K562 (cell line): ENCODE measurements at regions not wholly inside any gene's neighbourhood (a gene's known extent, or its start where the extent isn't known, plus 50 kb on each side); places are given as distances from the start of the nearest gene placed in this dataset.

ENCODE experiments used
- ATAC-seq: fragments of 200-7000 bp; cut with Tn5 transposase; 3 replicates; pipeline ENCODE4 v1.9.1; 2020; ENCODE audit warnings: moderate library complexity
- BruUV-seq: library from RNA; stranded (reverse); fragments of 400-500 nt; replicated peaks from 2 replicates; lab custom pipeline; 2021; lab: Mats Ljungman, UMichigan
- CTCF ChIA-PET: fragments of 300-600 bp; formaldehyde crosslinking; extraction: SDS; loops from one replicate; lab custom pipeline; 2021; ENCODE audit warnings: low intra/inter-chr PET ratio; lab: Yijun Ruan, JAX
- POLR2A ChIA-PET: fragments of 300-600, 350-650 bp; sonication (Branson Sonifier 250); formaldehyde crosslinking; extraction: SDS; loops from one replicate; lab custom pipeline; 2021; ENCODE audit warnings: antibody characterized with exemption, inconsistent platforms; lab: Yijun Ruan, JAX
- DNase-seq, 4 experiments: peaks; one replicate each; pipeline versions ENCODE4 v3.0.0 to v3.0.0-alpha.2; 2011 to 2018; ENCODE audit warnings: low spot score in 3 of 4, mixed read lengths in 3 of 4; ENCODE audit errors: extremely low read depth in 1 of 4
- FAIRE-seq: peaks from 2 replicates; lab custom pipeline; 2011; peaks lifted over from hg19 to GRCh38; lab: Jason Lieb, UNC
- H2AFZ ChIP-seq: 2 replicates; pipeline ENCODE4 v1.6.0; 2011; ENCODE audit warnings: low read depth, low read length, control low read depth, inconsistent platforms
- H3K27ac ChIP-seq: fragments of 200-600 bp; 3 replicates; pipeline ENCODE4 v1.8.0; 2011; ENCODE audit warnings: low read depth, mild to moderate bottlenecking, control low read depth, inconsistent platforms, low read length, moderate library complexity, mixed read lengths; ENCODE audit errors: extremely low read depth
- H3K27me3 ChIP-seq, 2 experiments: fragments of 300-600 bp in 1 of 2; 2 replicates in 1 of 2; 3 replicates in 1 of 2; pipeline versions ENCODE4 v1.6.0 to v1.8.0; 2011; ENCODE audit warnings: inconsistent platforms in 2 of 2, low read length in 2 of 2, mild to moderate bottlenecking in 1 of 2, mixed read lengths in 1 of 2, moderate library complexity in 1 of 2; ENCODE audit not compliant: control insufficient read depth in 2 of 2, insufficient read depth in 2 of 2
- H3K36me3 ChIP-seq: fragments of 300-600 bp; 3 replicates; pipeline ENCODE4 v1.8.0; 2011; ENCODE audit warnings: mild to moderate bottlenecking, low read length, inconsistent platforms; ENCODE audit not compliant: control insufficient read depth, insufficient read depth
- H3K4me1 ChIP-seq, 2 experiments: fragments of 200-600 bp in 1 of 2; replicated peaks in 1 of 2; 2 replicates in 1 of 2; 3 replicates in 1 of 2; pipeline versions ENCODE4 v1.5.1 to v1.8.0; 2011; ENCODE audit warnings: inconsistent platforms in 2 of 2, low read length in 2 of 2, mild to moderate bottlenecking in 1 of 2, mixed read lengths in 1 of 2, moderate library complexity in 1 of 2; ENCODE audit not compliant: control insufficient read depth in 2 of 2, insufficient read depth in 2 of 2
- H3K4me2 ChIP-seq: 2 replicates; pipeline ENCODE4 v1.6.1; 2011; ENCODE audit warnings: low read length, control low read depth, inconsistent platforms, mixed read lengths; ENCODE audit not compliant: insufficient read depth
- H3K4me3 ChIP-seq: fragments of 200-600 bp; sonication (generic), shearing (Covaris generic); 2 replicates; pipeline ENCODE4 v1.5.1; 2016; ENCODE audit warnings: control low read depth, inconsistent platforms
- H3K79me2 ChIP-seq: fragments of 200-600 bp; 3 replicates; pipeline ENCODE4 v1.8.0; 2011; ENCODE audit warnings: low read length, inconsistent platforms; ENCODE audit not compliant: control insufficient read depth, insufficient read depth
- H3K9ac ChIP-seq, 2 experiments: 2 replicates each; pipeline versions ENCODE4 v1.6.0 to v1.6.1; 2011; ENCODE audit warnings: low read depth in 2 of 2, low read length in 2 of 2, control low read depth in 1 of 2, inconsistent platforms in 1 of 2, mild to moderate bottlenecking in 1 of 2, mixed read lengths in 1 of 2; ENCODE audit not compliant: insufficient read depth in 1 of 2
- H3K9me1 ChIP-seq: one replicate; pipeline ENCODE4 v1.6.0; 2011; ENCODE audit warnings: inconsistent platforms, mild to moderate bottlenecking, low read length, moderate library complexity; ENCODE audit not compliant: control insufficient read depth, insufficient read depth
- H3K9me3 ChIP-seq: replicated peaks from 2 replicates; pipeline ENCODE4 v1.5.1; 2011; ENCODE audit warnings: low read depth, low read length, inconsistent platforms; ENCODE audit not compliant: control insufficient read depth, insufficient read depth
- H4K20me1 ChIP-seq: replicated peaks from 2 replicates; pipeline ENCODE4 v1.6.1; 2011; ENCODE audit warnings: low read length, inconsistent platforms, mixed read lengths; ENCODE audit not compliant: control insufficient read depth, insufficient read depth
- BCL6 ChIP-seq: fragments of 250-450 bp; sonication (Bioruptor Pico); IDR thresholded peaks from 2 replicates; pipeline ENCODE4 v1.4.0; 2020
- E2F8 ChIP-seq: fragments of 450-650 bp; IDR thresholded peaks from 2 replicates; pipeline ENCODE4 v1.7.1; 2018; ENCODE audit warnings: mild to moderate bottlenecking, low read depth; ENCODE audit not compliant: partially characterized antibody
- NR2C2 ChIP-seq, 2 experiments: fragments of 200-800 bp in 1 of 2; sonication (Bioruptor generic) in 1 of 2; sonication (generic) in 1 of 2; formaldehyde crosslinking in 1 of 2; IDR thresholded peaks; 2 replicates each; pipeline versions ENCODE4 v1.6.1 to v1.8.0; 2016 to 2022; ENCODE audit warnings: mild to moderate bottlenecking in 1 of 2, missing compliant biosample characterization in 1 of 2, missing genetic modification characterization in 1 of 2, missing genetic modification reagents in 1 of 2
- RFX1 ChIP-seq: fragments of 450-650 bp; IDR thresholded peaks from 2 replicates; pipeline ENCODE4 v1.6.1; 2016; ENCODE audit warnings: mild to moderate bottlenecking, moderate library complexity
- SP1 ChIP-seq: sonication (generic); formaldehyde crosslinking; IDR thresholded peaks from 2 replicates; pipeline ENCODE4 v1.8.1; 2022; ENCODE audit warnings: mild to moderate bottlenecking, missing genetic modification reagents
- TAF15 ChIP-seq: fragments of 200-400 bp; formaldehyde crosslinking; IDR thresholded peaks from 2 replicates; pipeline ENCODE4 v1.6.1; 2017; ENCODE audit warnings: mild to moderate bottlenecking, low read depth, low read length, moderate library complexity
- TEAD4 ChIP-seq, 2 experiments: sonication (generic) in 1 of 2; formaldehyde crosslinking in 1 of 2; IDR thresholded peaks; 2 replicates each; pipeline versions ENCODE4 v1.6.1 to v1.8.0; 2012 to 2022; ENCODE audit warnings: borderline replicate concordance in 1 of 2, inconsistent platforms in 1 of 2, low read length in 1 of 2, mild to moderate bottlenecking in 1 of 2, missing genetic modification reagents in 1 of 2
- ZNF165 ChIP-seq: fragments of 250-450 bp; sonication (Bioruptor Pico); IDR thresholded peaks from 2 replicates; pipeline ENCODE4 v1.4.0; 2020; ENCODE audit warnings: borderline replicate concordance
- ZNF384 ChIP-seq: IDR thresholded peaks from 2 replicates; pipeline ENCODE4 v1.6.1; 2012; ENCODE audit warnings: low read depth, low read length, improper control_type of control experiment
- ZNF436 ChIP-seq: fragments of 250-450, 450-650 bp; sonication (Bioruptor Pico); formaldehyde crosslinking; IDR thresholded peaks from 2 replicates; pipeline ENCODE4 v1.7.0; 2020; ENCODE audit warnings: mild to moderate bottlenecking
- ZNF444 ChIP-seq: fragments of 250-450 bp; sonication (Bioruptor Pico); IDR thresholded peaks from 2 replicates; pipeline ENCODE4 v1.4.0; 2020; ENCODE audit warnings: mild to moderate bottlenecking, moderate library complexity
- WGBS: fragments of 100-300 bp; shearing (Covaris generic); methylation state at CpG from one replicate; pipeline ENCODE4 v1.1.6; 2016; ENCODE audit warnings: low coverage, mixed read lengths; ENCODE audit not compliant: insufficient coverage; ENCODE audit errors: missing lambda C conversion rate; 5-methylcytosine and 5-hydroxymethylcytosine counted together
- in situ Hi-C: fragments of 300-500 bp; cut with MboI; formaldehyde crosslinking; loops from 4 replicates; pipeline ENCODE4 v1.15.0; 2018; ENCODE audit warnings: inconsistent platforms, mixed read lengths
- intact Hi-C: fragments of 100-400 bp; cut with micrococcal nuclease; formaldehyde crosslinking; loops from 2 replicates; pipeline ENCODE4 v1.14.2; 2022
- TF ChIP-seq, protein P1 (sequence below): fragments of 250-450 bp; sonication (Bioruptor Pico); IDR thresholded peaks from 2 replicates; pipeline ENCODE4 v1.5.0; 2021
- TF ChIP-seq, protein P2 (sequence below): fragments of 450-650 bp; IDR thresholded peaks from 2 replicates; pipeline ENCODE4 v1.6.1; 2016; ENCODE audit warnings: borderline replicate concordance

GRCh38 chr2:45104429-45104828 lies 95.2 kb upstream of the SIX2 start (continued):
- TF ChIP-seq TAF15 (no peak), BCL6 (CRISPR knock-in tag) (no peak), RFX1 (no peak)

GRCh38 chr2:45103351-45104345 lies 94.4 kb upstream of the SIX2 start:
- no peak for FAIRE-seq
- intact Hi-C loops = no loop called here
- CTCF ChIA-PET = no interaction called here
- TF ChIP-seq TEAD4 (IDR thresholded peaks at IDR 0.05; ENCODE audit: low read length) (no peak), TEAD4 (CRISPR knock-in tag; IDR thresholded peaks at IDR 0.05; ENCODE audit: borderline replicate concordance) (no peak), ZNF444 (CRISPR knock-in tag) (no peak), E2F8 (no peak), SP1 (CRISPR knock-in tag) (no peak), NR2C2 (CRISPR knock-in tag; IDR thresholded peaks at IDR 0.05) (no peak), NR2C2 (tag; IDR thresholded peaks at IDR 0.05) (no peak), ZNF384 (no peak), ZNF165 (CRISPR knock-in tag) (no peak), ZNF436 (CRISPR knock-in tag) (no peak)
- TF ChIP-seq, protein P1, sequence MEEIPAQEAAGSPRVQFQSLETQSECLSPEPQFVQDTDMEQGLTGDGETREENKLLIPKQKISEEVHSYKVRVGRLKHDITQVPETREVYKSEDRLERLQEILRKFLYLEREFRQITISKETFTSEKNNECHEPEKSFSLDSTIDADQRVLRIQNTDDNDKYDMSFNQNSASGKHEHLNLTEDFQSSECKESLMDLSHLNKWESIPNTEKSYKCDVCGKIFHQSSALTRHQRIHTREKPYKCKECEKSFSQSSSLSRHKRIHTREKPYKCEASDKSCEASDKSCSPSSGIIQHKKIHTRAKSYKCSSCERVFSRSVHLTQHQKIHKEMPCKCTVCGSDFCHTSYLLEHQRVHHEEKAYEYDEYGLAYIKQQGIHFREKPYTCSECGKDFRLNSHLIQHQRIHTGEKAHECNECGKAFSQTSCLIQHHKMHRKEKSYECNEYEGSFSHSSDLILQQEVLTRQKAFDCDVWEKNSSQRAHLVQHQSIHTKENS (CRISPR knock-in tag) = no peak
- TF ChIP-seq, protein P2, sequence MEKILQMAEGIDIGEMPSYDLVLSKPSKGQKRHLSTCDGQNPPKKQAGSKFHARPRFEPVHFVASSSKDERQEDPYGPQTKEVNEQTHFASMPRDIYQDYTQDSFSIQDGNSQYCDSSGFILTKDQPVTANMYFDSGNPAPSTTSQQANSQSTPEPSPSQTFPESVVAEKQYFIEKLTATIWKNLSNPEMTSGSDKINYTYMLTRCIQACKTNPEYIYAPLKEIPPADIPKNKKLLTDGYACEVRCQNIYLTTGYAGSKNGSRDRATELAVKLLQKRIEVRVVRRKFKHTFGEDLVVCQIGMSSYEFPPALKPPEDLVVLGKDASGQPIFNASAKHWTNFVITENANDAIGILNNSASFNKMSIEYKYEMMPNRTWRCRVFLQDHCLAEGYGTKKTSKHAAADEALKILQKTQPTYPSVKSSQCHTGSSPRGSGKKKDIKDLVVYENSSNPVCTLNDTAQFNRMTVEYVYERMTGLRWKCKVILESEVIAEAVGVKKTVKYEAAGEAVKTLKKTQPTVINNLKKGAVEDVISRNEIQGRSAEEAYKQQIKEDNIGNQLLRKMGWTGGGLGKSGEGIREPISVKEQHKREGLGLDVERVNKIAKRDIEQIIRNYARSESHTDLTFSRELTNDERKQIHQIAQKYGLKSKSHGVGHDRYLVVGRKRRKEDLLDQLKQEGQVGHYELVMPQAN = no peak

More at GRCh38 chr2:45103351-45104345, 94.4 kb upstream of the SIX2 start:
- ATAC-seq (no peak), DNase-seq (no peak)
- no peak overlapping the region for H3K9ac ChIP-seq
- BruUV-seq = no TSS peak
- under 1% methylated on average over 8 of the region's 8 CpGs for WGBS
- no peak overlapping the region for H3K4me3 ChIP-seq
- H3K9me3 ChIP-seq = no peaks in the 10 kb centered on the region
- no peak overlapping the region for H2AFZ ChIP-seq
- no peak overlapping the region for H3K27ac ChIP-seq
- no peaks in the 10 kb centered on the region for H3K9me1 ChIP-seq
- no peak overlapping the region for H3K4me2 ChIP-seq
- no peaks in the 10 kb centered on the region for H3K79me2 ChIP-seq
- in situ Hi-C loops = no loop called here
- H4K20me1 ChIP-seq = no peaks in the 10 kb centered on the region
- POLR2A ChIA-PET = no interaction called here
- no peaks in the 10 kb centered on the region for H3K36me3 ChIP-seq
- H3K4me1 ChIP-seq = no peaks in the 10 kb centered on the region
- no peaks in the 10 kb centered on the region for H3K27me3 ChIP-seq
